Mesothelial cell of epicardium (in vitro differentiated cells): ENCODE measurements at regions not wholly inside any gene's neighbourhood (a gene's known extent, or its start where the extent isn't known, plus 50 kb on each side); places are given as distances from the start of the nearest gene placed in this dataset.

Experiments
- DNase-seq, 2 experiments: peaks; one replicate each; pipeline ENCODE4 v3.0.0; 2021; ENCODE audit warnings: low spot score in 2 of 2; ENCODE audit not compliant: unreplicated experiment in 2 of 2
- H3K27ac Mint-ChIP-seq: 2 replicates; pipeline ENCODE4 v1.8.0; 2021; ENCODE audit warnings: mixed read lengths
- H3K27me3 Mint-ChIP-seq: 2 replicates; pipeline ENCODE4 v1.8.0; 2021; ENCODE audit warnings: low read depth, mixed read lengths
- H3K36me3 Mint-ChIP-seq: 2 replicates; pipeline ENCODE4 v1.8.0; 2021; ENCODE audit warnings: mixed read lengths
- H3K4me1 Mint-ChIP-seq: 2 replicates; pipeline ENCODE4 v1.8.0; 2021; ENCODE audit warnings: mixed read lengths
- H3K4me3 Mint-ChIP-seq: 2 replicates; pipeline ENCODE4 v1.8.0; 2021; ENCODE audit warnings: mild to moderate bottlenecking, moderate library complexity, mixed read lengths
- H3K9me3 Mint-ChIP-seq: 2 replicates; pipeline ENCODE4 v1.8.0; 2021; ENCODE audit warnings: mixed read lengths
- TF ChIP-seq, protein P1 (sequence below): fragments of 200-600 bp; sonication (generic); IDR thresholded peaks from one replicate; pipeline ENCODE4 v1.5.0; 2021; ENCODE audit warnings: antibody characterized with exemption; ENCODE audit not compliant: unreplicated experiment

DNA sequence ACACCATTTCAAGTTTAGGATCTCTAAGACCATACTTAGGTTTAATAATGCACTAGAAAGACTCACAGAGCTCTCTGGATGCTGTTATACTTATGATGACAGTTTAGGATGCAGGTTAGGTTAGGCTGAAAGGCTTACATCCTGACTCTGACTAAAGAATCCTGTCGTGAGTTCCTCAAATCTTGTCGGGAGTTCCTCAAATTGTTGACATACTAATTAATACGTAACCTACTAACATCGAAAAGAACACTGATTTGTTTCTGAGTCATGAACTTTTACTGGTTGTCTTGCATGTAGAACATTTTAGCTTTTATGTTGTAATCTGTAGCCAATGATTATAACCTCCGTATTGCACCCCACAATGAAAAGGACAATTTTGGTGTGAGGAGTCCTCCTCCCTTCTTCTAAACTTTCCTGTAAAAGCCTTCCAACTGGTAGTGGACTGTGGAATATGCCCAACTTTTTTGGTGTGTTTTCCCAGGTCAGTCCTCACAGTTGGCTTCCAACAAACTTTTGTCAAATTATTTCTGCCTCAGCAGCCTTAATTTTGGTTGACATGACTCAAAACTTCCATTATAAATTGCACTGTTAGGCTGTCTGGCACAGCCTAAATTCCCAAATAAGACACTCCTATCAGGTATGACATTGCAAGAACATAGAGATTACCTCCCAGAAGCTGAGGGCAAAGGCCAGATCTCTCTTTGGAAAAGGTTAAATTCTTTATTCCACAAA lies 107.9 kb upstream of the PALMD start:
- H3K27ac Mint-ChIP-seq, result no peak overlapping the region
- peaks cover 3% of the 10 kb centered on the region for H3K9me3 Mint-ChIP-seq
- no peak overlapping the region for H3K4me3 Mint-ChIP-seq
- H3K36me3 Mint-ChIP-seq, result no peaks in the 10 kb centered on the region
- H3K27me3 Mint-ChIP-seq, result no peaks in the 10 kb centered on the region
- TF ChIP-seq, protein P1, sequence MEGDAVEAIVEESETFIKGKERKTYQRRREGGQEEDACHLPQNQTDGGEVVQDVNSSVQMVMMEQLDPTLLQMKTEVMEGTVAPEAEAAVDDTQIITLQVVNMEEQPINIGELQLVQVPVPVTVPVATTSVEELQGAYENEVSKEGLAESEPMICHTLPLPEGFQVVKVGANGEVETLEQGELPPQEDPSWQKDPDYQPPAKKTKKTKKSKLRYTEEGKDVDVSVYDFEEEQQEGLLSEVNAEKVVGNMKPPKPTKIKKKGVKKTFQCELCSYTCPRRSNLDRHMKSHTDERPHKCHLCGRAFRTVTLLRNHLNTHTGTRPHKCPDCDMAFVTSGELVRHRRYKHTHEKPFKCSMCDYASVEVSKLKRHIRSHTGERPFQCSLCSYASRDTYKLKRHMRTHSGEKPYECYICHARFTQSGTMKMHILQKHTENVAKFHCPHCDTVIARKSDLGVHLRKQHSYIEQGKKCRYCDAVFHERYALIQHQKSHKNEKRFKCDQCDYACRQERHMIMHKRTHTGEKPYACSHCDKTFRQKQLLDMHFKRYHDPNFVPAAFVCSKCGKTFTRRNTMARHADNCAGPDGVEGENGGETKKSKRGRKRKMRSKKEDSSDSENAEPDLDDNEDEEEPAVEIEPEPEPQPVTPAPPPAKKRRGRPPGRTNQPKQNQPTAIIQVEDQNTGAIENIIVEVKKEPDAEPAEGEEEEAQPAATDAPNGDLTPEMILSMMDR, result no peak
- DNase-seq, result no peak
- peaks cover 17% of the 10 kb centered on the region for H3K4me1 Mint-ChIP-seq

DNA sequence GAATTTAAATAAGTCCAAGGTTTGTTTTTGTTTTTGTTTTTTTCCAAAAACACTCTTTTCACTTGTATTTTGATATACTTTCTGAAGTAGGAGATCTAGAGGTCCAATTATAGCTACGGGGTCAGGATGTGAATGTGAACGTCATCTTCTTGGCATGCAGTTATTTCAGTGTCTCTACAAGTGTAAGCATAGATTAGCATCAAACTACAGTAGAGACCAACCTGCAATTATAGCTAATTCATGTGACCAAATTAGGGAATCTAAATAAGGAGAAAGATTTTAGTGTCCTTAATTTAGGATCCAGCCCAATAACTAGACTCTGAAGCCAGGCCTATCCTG lies 107.3 kb upstream of the PALMD start:
- Mint-ChIP-seq H3K27me3 (no peaks in the 10 kb centered on the region), H3K27ac (no peak overlapping the region), H3K4me1 (peaks cover 17% of the 10 kb centered on the region), H3K9me3 (peaks cover 3% of the 10 kb centered on the region), H3K36me3 (no peaks in the 10 kb centered on the region), H3K4me3 (no peak overlapping the region)
- no peak for DNase-seq
- TF ChIP-seq, protein P1, result no peak

DNA sequence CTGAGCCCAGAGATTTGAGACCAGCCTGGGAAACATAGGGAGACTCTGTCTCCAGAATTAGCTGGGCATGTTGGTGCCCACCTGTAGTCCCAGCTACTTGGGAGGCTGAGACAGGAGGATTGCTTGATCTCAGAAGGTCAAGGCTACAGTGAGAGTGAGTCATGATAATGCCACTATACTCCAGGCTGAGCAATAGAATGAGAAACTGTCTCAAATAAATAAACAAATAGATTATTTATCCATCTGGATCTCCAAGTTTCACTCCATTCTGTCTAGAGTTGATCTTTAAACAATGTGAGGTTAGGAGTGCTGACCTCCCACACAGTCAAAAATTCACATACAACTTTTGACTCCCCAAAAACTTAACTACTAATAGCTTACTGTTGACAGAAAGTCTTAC lies 106.8 kb upstream of the PALMD start:
- no peak overlapping the region for H3K27ac Mint-ChIP-seq
- TF ChIP-seq, protein P1, result no peak
- no peak overlapping the region for H3K4me3 Mint-ChIP-seq
- H3K9me3 Mint-ChIP-seq, result peaks cover 3% of the 10 kb centered on the region
- H3K27me3 Mint-ChIP-seq, result no peaks in the 10 kb centered on the region
- no peak for DNase-seq
- peaks cover 14% of the 10 kb centered on the region for H3K4me1 Mint-ChIP-seq
- no peaks in the 10 kb centered on the region for H3K36me3 Mint-ChIP-seq

DNA sequence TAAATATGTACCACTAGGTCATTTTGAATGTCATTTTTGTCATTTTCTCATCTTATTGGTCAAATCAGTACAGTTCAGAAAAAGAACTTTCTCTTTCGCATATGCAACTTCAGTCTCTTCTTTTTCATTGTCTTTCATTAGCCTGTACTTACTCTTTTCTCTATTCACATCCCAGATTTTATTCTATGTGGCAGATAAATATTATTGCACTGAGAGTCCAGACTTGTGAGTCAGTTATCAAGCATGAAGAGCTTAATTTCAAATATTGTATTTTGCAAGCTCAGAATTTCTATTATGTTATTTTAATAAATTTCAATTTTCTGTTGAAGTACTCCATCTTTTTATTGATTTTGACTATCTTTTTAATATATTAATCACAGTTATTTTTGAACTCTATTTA lies 105.2 kb upstream of the PALMD start:
- TF ChIP-seq, protein P1, result no peak
- H3K4me3 Mint-ChIP-seq, result no peak overlapping the region
- DNase-seq, result no peak
- peaks cover 7% of the 10 kb centered on the region for H3K4me1 Mint-ChIP-seq
- H3K9me3 Mint-ChIP-seq, result peaks cover 3% of the 10 kb centered on the region
- no peaks in the 10 kb centered on the region for H3K27me3 Mint-ChIP-seq
- no peaks in the 10 kb centered on the region for H3K36me3 Mint-ChIP-seq
- H3K27ac Mint-ChIP-seq, result no peak overlapping the region

DNA sequence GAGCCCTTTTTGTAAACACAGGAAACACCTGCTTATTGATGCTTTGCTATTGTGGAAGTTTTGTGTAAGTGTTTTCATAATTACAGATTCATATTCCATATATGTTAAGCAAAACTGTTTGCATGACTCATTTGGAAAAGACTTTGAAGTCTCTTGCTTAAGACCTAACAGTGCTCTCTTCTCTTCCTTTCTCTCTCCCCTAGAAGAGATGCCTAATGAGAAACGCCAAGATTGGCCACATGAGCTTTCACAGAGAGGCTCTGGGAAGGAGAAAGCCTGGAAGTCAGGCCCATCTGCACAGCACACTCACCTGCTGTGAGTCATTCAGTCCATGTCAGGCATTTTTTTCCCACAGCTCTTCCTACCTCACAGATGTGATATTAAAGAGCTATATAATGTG lies 101.6 kb upstream of the PALMD start:
- H3K4me3 Mint-ChIP-seq, result no peak overlapping the region
- H3K4me1 Mint-ChIP-seq, result peaks cover 10% of the 10 kb centered on the region
- TF ChIP-seq, protein P1, result no peak
- no peak overlapping the region for H3K27ac Mint-ChIP-seq
- H3K27me3 Mint-ChIP-seq, result no peaks in the 10 kb centered on the region
- no peaks in the 10 kb centered on the region for H3K36me3 Mint-ChIP-seq
- peaks cover 3% of the 10 kb centered on the region for H3K9me3 Mint-ChIP-seq
- DNase-seq, result no peak
